GM23338 (cell line): ENCODE measurements at regions not wholly inside any gene's neighbourhood (a gene's known extent, or its start where the extent isn't known, plus 50 kb on each side); places are given as distances from the start of the nearest gene placed in this dataset.

Experiments used
- ATAC-seq: fragments of 200-7000 bp; cut with Tn5 transposase; 3 replicates; pipeline ENCODE4 v1.9.1; 2020
- DNase-seq: peaks from one replicate; pipeline ENCODE4 v3.0.0-alpha.2; 2015; ENCODE audit warnings: low spot score
- H2AFZ ChIP-seq: fragments of 200-600 bp; sonication (generic); 2 replicates; pipeline ENCODE4 v1.8.0; 2016; ENCODE audit warnings: antibody characterized with exemption, mild to moderate bottlenecking, moderate library complexity
- H3F3A ChIP-seq: fragments of 200-600 bp; sonication (generic); replicated peaks from 2 replicates; pipeline ENCODE4 v1.8.0; 2017; ENCODE audit warnings: antibody characterized with exemption, mixed run types, low read depth
- H3K27ac ChIP-seq: fragments of 200-600 bp; sonication (generic); 2 replicates; pipeline ENCODE4 v1.6.1; 2016; ENCODE audit warnings: low read depth
- H3K27me3 ChIP-seq: fragments of 200-600 bp; sonication (generic); 2 replicates; pipeline ENCODE4 v1.8.0; 2016; ENCODE audit warnings: mild to moderate bottlenecking, mixed run types, moderate library complexity; ENCODE audit not compliant: insufficient read depth
- H3K36me3 ChIP-seq: fragments of 200-600 bp; sonication (generic); 2 replicates; pipeline ENCODE4 v1.8.0; 2016; ENCODE audit warnings: mild to moderate bottlenecking; ENCODE audit not compliant: insufficient read depth
- H3K4me1 ChIP-seq: fragments of 200-600 bp; sonication (generic); 2 replicates; pipeline ENCODE4 v1.8.0; 2016; ENCODE audit warnings: mild to moderate bottlenecking, moderate library complexity; ENCODE audit not compliant: insufficient read depth
- H3K4me2 ChIP-seq: fragments of 200-600 bp; sonication (generic); 2 replicates; pipeline ENCODE4 v1.7.1; 2017; ENCODE audit warnings: mixed run types
- H3K4me3 ChIP-seq: fragments of 200-600 bp; sonication (generic); 2 replicates; pipeline ENCODE4 v1.6.1; 2016; ENCODE audit warnings: mixed run types
- H3K79me2 ChIP-seq: fragments of 200-600 bp; sonication (generic); replicated peaks from 2 replicates; pipeline ENCODE4 v1.8.0; 2017; ENCODE audit warnings: mild to moderate bottlenecking; ENCODE audit not compliant: insufficient read depth
- H3K9me2 ChIP-seq: fragments of 200-600 bp; sonication (generic); 2 replicates; pipeline ENCODE4 v1.8.0; 2017; ENCODE audit not compliant: insufficient read depth
- H4K20me1 ChIP-seq: fragments of 200-600 bp; sonication (generic); replicated peaks from 2 replicates; pipeline ENCODE4 v1.8.0; 2017; ENCODE audit warnings: mild to moderate bottlenecking; ENCODE audit not compliant: insufficient read depth
- H3K27ac Mint-ChIP-seq: 2 replicates; pipeline ENCODE4 v1.8.0; 2020; ENCODE audit warnings: inconsistent platforms, mild to moderate bottlenecking, moderate library complexity, mixed read lengths
- H3K27me3 Mint-ChIP-seq: 3 replicates; pipeline ENCODE4 v1.8.0; 2022; ENCODE audit warnings: low read depth, mild to moderate bottlenecking, moderate library complexity, mixed read lengths, inconsistent platforms; ENCODE audit not compliant: insufficient read depth, poor library complexity
- H3K36me3 Mint-ChIP-seq: 3 replicates; pipeline ENCODE4 v1.8.0; 2021; ENCODE audit warnings: low read depth, mild to moderate bottlenecking, inconsistent platforms, moderate library complexity, mixed read lengths
- H3K4me1 Mint-ChIP-seq: 3 replicates; pipeline ENCODE4 v1.8.0; 2020; ENCODE audit warnings: mild to moderate bottlenecking, inconsistent platforms, mixed read lengths
- H3K4me3 Mint-ChIP-seq: 3 replicates; pipeline ENCODE4 v1.8.0; 2021; ENCODE audit warnings: moderate library complexity, mild to moderate bottlenecking, inconsistent platforms, mixed read lengths
- H3K9me3 Mint-ChIP-seq: 3 replicates; pipeline ENCODE4 v1.8.0; 2020; ENCODE audit warnings: moderate library complexity, mild to moderate bottlenecking, inconsistent platforms, mixed read lengths
- CREB1 ChIP-seq: fragments of 250-450 bp; sonication (Bioruptor Pico); IDR thresholded peaks from 2 replicates; pipeline ENCODE4 v1.5.0; 2020; ENCODE audit warnings: low read depth, mild to moderate bottlenecking, moderate library complexity
- EZH2 ChIP-seq: fragments of 200-600 bp; sonication (generic); IDR thresholded peaks from one replicate; pipeline ENCODE4 v1.8.0; 2017; ENCODE audit warnings: antibody characterized with exemption, mild to moderate bottlenecking, low read depth; ENCODE audit not compliant: unreplicated experiment
- JUNB ChIP-seq: IDR thresholded peaks from one replicate; pipeline ENCODE4 v1.6.1; 2016; ENCODE audit warnings: antibody characterized with exemption; ENCODE audit not compliant: unreplicated experiment
- ZNF114 ChIP-seq: fragments of 250-450 bp; sonication (Bioruptor Pico); IDR thresholded peaks from 2 replicates; pipeline ENCODE4 v1.5.0; 2020; ENCODE audit warnings: mild to moderate bottlenecking, moderate library complexity
- TF ChIP-seq, protein P1 (sequence below): fragments of 250-450 bp; sonication (Bioruptor Pico); IDR thresholded peaks from 2 replicates; pipeline ENCODE4 v1.5.0; 2020; ENCODE audit warnings: mild to moderate bottlenecking, moderate library complexity
- TF ChIP-seq, protein P2 (sequence below): IDR thresholded peaks from 2 replicates; pipeline ENCODE4 v1.6.1; 2016; ENCODE audit warnings: antibody characterized with exemption

DNA sequence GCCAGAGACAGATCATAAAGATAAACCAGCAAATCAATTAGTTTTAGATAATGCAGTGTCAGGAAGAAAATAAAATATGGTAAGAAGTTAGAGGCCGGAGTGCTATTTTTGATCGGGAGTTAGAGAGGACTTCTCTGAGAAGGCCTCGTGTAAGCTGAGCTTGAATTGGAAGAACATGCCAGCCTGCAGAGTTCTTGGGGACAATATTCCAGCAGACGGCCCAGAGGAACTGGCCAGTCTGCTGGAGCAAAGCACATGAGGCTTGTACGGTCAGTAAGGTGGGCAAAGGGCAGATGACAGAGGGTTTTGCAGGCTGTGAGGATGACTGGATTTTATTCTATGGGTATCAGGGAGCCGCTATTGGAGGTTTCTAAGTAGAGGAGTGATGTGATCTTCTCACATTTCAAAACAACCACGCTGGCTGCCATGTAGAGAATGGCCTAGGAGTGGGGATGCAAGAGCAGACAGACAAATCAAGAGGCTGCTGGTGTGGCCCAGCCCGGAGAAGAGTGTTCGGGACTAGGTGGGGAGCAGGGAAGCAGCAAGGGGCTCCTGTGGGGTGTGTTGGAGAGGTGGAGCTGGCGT, 84.0 kb downstream of the HES1 start (continued):
- TF ChIP-seq, protein P1, sequence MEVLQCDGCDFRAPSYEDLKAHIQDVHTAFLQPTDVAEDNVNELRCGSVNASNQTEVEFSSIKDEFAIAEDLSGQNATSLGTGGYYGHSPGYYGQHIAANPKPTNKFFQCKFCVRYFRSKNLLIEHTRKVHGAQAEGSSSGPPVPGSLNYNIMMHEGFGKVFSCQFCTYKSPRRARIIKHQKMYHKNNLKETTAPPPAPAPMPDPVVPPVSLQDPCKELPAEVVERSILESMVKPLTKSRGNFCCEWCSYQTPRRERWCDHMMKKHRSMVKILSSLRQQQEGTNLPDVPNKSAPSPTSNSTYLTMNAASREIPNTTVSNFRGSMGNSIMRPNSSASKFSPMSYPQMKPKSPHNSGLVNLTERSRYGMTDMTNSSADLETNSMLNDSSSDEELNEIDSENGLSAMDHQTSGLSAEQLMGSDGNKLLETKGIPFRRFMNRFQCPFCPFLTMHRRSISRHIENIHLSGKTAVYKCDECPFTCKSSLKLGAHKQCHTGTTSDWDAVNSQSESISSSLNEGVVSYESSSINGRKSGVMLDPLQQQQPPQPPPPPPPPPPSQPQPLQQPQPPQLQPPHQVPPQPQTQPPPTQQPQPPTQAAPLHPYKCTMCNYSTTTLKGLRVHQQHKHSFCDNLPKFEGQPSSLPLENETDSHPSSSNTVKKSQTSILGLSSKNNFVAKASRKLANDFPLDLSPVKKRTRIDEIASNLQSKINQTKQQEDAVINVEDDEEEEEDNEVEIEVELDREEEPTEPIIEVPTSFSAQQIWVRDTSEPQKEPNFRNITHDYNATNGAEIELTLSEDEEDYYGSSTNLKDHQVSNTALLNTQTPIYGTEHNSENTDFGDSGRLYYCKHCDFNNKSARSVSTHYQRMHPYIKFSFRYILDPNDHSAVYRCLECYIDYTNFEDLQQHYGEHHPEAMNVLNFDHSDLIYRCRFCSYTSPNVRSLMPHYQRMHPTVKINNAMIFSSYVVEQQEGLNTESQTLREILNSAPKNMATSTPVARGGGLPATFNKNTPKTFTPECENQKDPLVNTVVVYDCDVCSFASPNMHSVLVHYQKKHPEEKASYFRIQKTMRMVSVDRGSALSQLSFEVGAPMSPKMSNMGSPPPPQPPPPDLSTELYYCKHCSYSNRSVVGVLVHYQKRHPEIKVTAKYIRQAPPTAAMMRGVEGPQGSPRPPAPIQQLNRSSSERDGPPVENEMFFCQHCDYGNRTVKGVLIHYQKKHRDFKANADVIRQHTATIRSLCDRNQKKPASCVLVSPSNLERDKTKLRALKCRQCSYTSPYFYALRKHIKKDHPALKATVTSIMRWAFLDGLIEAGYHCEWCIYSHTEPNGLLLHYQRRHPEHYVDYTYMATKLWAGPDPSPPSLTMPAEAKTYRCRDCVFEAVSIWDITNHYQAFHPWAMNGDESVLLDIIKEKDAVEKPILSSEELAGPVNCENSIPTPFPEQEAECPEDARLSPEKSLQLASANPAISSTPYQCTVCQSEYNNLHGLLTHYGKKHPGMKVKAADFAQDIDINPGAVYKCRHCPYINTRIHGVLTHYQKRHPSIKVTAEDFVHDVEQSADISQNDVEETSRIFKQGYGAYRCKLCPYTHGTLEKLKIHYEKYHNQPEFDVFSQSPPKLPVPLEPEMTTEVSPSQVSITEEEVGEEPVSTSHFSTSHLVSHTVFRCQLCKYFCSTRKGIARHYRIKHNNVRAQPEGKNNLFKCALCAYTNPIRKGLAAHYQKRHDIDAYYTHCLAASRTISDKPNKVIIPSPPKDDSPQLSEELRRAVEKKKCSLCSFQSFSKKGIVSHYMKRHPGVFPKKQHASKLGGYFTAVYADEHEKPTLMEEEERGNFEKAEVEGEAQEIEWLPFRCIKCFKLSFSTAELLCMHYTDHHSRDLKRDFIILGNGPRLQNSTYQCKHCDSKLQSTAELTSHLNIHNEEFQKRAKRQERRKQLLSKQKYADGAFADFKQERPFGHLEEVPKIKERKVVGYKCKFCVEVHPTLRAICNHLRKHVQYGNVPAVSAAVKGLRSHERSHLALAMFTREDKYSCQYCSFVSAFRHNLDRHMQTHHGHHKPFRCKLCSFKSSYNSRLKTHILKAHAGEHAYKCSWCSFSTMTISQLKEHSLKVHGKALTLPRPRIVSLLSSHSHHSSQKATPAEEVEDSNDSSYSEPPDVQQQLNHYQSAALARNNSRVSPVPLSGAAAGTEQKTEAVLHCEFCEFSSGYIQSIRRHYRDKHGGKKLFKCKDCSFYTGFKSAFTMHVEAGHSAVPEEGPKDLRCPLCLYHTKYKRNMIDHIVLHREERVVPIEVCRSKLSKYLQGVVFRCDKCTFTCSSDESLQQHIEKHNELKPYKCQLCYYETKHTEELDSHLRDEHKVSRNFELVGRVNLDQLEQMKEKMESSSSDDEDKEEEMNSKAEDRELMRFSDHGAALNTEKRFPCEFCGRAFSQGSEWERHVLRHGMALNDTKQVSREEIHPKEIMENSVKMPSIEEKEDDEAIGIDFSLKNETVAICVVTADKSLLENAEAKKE: no peak
- TF ChIP-seq JUNB: no peak

- H3K4me1 Mint-ChIP-seq: peaks cover 35% of the 10 kb centered on the region
- no peak for TF ChIP-seq CREB1 (CRISPR knock-in tag)
- TF ChIP-seq, protein P2, sequence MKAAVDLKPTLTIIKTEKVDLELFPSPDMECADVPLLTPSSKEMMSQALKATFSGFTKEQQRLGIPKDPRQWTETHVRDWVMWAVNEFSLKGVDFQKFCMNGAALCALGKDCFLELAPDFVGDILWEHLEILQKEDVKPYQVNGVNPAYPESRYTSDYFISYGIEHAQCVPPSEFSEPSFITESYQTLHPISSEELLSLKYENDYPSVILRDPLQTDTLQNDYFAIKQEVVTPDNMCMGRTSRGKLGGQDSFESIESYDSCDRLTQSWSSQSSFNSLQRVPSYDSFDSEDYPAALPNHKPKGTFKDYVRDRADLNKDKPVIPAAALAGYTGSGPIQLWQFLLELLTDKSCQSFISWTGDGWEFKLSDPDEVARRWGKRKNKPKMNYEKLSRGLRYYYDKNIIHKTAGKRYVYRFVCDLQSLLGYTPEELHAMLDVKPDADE: no peak
- TF ChIP-seq EZH2: no peak
- no peak for TF ChIP-seq JUNB
- TF ChIP-seq ZNF114: no peak
These were observed 85.0 kb downstream of the HES1 start for GRCh38 chr3:194220901-194221326.

More at GRCh38 chr3:194220901-194221326, 85.0 kb downstream of the HES1 start:
- ATAC-seq (no peak), DNase-seq (no peak)
- H3K9me2 ChIP-seq: peaks cover 2% of the 10 kb centered on the region; the same call in 1 of the 2 replicates
- no peaks in the 10 kb centered on the region for H3K27me3 ChIP-seq
- no peak overlapping the region for H3K4me2 ChIP-seq
- H3K27ac ChIP-seq: no peak overlapping the region
- H4K20me1 ChIP-seq: no peaks in the 10 kb centered on the region
- Mint-ChIP-seq H3K27me3 (peaks cover 14% of the 10 kb centered on the region), H3K36me3 (no peaks in the 10 kb centered on the region), H3K9me3 (no peaks in the 10 kb centered on the region), H3K27ac (no peak overlapping the region), H3K4me3 (no peak overlapping the region)
- no peaks in the 10 kb centered on the region for H3F3A ChIP-seq
- H3K79me2 ChIP-seq: no peaks in the 10 kb centered on the region
- H3K36me3 ChIP-seq: no peaks in the 10 kb centered on the region
- H3K4me1 ChIP-seq: peaks cover 12% of the 10 kb centered on the region; the same call in 1 of the 2 replicates
- H3K4me3 ChIP-seq: no peak overlapping the region
- H2AFZ ChIP-seq: no peak overlapping the region
